ENCODE measurements at regions not wholly inside any gene's neighbourhood (a gene's known extent, or its start where the extent isn't known, plus 50 kb on each side); places are given as distances from the start of the nearest gene placed in this dataset.
"Not testable (repeated sequence)": the region's sequence is repeated elsewhere in the genome, so short reads cannot be mapped to it uniquely, and the experiment has no call there.

GRCh38 chr22:34608540-34609115, 457.3 kb upstream of the ISX start:
- no peak for DNase-seq

GRCh38 chr22:34609646-34610045, 456.3 kb upstream of the ISX start:
- DNase-seq = no peak

DNA sequence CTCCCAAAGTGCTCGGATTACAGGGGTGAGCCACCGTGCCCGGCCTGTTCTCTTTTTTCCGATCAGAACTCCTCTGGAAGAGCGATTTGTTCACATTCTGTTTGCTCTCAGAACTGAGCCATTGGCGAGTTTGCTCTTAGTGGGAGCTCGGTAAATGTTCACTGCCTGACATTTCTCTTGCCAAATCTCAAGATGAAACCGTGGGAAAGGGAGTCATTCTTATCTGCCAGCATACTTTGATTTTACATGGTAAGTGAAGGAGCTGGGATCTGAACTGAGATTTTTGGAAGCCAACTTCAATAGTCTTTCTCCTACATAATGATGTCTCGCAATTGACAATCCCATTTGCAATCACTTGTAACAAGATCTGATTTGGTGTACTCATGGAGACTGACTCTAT, 445.8 kb upstream of the ISX start:
- no peak for DNase-seq

- DNase-seq = no peak
These were observed 445.1 kb upstream of the ISX start for GRCh38 chr22:34620832-34621231.

DNA sequence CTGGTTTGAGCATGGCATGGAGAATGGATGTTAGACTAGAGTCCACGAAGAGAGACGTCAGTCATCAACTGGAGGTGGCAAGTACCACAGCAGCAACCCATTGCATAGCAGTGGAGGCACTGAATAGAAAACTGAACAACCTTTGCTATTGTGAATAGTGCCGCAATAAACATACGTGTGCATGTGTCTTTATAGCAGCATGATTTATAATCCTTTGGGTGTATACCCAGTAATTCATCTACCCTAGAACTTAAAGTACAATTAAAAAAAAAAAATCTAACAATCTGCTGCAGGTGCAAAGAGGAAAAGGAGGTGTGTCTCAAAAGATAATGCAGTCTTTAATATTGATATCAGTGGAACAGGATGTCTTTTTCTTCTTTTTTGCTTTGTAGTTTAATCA, 443.4 kb upstream of the ISX start:
- no peak for DNase-seq

DNA sequence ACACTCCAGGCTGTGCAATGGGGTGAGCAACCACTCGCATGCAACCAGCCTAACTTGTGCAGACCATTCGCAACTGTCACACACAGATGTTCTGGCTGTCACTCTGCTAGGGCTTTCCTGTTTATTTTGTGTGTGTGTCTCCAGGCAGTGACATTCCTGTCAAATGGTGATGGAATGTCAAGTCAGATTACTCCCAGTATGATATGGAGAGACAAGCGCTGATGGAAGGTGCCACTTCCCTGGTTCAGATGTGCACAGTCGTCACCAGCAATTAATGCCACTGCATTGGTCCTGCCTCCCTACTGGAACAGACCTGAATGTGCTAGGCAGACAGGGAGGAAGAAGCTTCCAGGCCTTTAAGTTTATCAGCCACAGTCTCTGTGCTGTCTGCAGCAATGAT, 442.4 kb upstream of the ISX start:
- no peak for DNase-seq

- DNase-seq = not testable (repeated sequence)
These were observed 440.1 kb upstream of the ISX start for GRCh38 chr22:34625892-34626291.

DNA sequence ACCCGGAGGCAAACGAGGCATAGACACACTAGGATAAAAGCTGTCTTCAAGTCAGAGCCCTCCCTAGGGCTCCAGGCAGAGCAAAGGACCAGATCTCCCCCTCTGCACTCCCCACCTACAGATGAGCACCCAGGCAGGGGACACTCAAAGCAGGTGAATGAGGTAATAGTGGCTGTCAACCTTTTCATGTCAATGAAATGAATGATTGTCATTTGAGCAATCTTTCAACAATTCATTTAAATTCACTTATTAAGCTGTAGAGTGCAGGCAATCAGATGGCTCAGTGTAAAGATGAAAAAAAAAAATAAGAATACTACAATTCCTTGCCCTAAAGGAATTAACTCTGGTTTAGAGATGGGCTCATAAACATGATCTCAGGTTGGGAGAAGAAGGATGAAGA, 427.8 kb upstream of the ISX start:
- DNase-seq = no peak

- no peak for DNase-seq
These were observed 426.0 kb upstream of the ISX start for GRCh38 chr22:34639911-34640310.

DNA sequence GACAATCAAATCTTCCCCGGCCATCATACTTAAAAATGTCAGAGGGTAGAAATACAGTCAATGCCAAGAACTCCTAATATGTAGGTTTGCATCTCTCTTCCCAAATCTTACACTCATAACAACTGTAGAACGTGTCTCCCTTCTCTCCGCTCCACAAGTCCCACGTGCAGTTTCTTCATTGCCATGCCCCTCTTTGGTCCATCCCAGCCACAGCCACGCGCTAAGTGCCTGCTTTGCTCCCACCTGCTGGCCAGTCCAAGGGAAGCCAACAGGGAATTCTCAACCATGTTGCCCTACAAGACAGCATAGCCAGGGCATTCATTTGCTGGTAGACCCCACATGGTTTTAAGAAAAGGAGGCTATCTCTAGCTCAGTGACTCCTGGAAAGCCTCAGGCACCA, 420.6 kb upstream of the ISX start:
- no peak for DNase-seq

GRCh38 chr22:34669001-34669400, 397.0 kb upstream of the ISX start:
- no peak for DNase-seq

- DNase-seq = not testable (repeated sequence)
These were observed 382.9 kb upstream of the ISX start for GRCh38 chr22:34683031-34683430.

DNA sequence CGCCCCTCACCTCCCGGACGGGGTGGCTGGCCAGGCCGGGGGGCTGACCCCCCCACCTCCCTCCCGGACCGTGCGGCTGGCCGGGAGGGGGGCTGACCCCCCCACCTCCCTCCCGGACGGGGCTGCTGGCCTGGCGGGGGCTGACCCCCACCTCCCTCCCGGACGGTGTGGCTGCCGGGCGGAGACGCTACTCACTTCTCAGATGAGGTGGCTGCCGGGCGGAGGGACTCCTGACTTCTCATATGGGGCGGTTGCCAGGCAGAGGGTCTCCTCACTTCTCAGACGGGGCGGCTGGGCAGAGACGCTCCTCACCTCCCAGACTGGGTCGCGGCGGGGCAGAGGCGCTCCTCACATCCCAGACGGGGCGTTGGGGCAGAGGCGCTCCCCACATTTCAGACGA, 381.7 kb upstream of the ISX start:
- DNase-seq = not testable (repeated sequence)

- DNase-seq = no peak
These were observed 378.8 kb upstream of the ISX start for GRCh38 chr22:34687116-34687515.

GRCh38 chr22:34688825-34689224, 377.1 kb upstream of the ISX start:
- DNase-seq = no peak

GRCh38 chr22:34696557-34696956, 369.4 kb upstream of the ISX start:
- DNase-seq = no peak

GRCh38 chr22:34702279-34702678, 363.7 kb upstream of the ISX start:
- DNase-seq = no peak

DNA sequence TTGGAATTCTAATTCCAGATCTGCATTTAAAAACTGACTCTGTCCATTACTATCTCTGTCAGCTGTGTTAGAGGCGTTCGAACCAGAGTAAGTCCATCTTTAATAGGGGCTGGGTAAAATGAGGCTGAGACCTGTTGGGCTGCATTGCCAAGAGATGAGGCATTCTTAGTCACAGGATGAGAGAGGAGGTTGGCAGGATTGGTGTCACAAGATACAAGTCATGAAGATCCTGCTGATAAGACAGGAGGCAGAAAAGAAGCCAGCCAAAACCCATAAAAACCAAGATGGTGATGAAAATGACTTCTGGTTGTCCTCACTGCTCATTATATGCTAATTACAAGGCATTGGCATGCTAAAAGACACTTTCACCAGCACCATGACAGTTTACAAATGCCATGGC, 356.3 kb upstream of the ISX start:
- no peak for DNase-seq

GRCh38 chr22:34722901-34723300, 343.1 kb upstream of the ISX start:
- DNase-seq = no peak

- DNase-seq = no peak
These were observed 329.9 kb upstream of the ISX start for GRCh38 chr22:34736081-34736480.

DNA sequence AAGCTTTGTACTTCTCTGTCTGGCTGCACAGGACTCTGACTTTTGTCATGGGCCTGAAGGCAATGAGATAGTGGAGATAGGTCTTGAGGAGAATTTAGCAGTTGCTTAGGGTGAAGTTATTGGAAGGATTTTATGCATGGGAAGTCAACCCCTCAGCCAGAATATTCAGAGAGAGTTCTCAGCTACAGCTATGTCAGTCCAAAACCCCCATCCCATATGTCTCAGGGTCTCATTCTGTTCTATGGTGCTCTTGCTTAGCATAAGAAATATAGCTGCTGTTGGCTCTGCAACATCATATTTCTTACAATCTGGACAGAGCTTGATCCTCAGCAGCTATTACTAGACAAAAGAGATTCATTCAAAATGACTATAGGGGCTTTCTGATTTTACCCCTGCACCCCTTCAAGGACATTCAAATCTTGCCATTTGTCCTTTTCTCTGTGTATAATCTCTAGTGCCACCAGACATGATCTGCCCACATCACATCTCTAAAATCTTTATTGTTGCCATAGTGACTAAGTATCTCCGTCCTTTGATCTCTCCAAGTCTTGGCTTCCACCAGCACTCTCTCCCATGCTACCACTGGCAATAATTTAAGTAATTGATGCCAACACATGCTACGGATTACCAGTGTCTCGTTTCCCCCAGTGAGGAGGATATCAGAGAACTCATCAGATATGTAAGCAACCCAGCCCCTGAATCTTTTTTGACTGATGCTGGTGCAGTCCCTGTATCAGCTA, 327.1 kb upstream of the ISX start:
- DNase-seq = no peak

DNA sequence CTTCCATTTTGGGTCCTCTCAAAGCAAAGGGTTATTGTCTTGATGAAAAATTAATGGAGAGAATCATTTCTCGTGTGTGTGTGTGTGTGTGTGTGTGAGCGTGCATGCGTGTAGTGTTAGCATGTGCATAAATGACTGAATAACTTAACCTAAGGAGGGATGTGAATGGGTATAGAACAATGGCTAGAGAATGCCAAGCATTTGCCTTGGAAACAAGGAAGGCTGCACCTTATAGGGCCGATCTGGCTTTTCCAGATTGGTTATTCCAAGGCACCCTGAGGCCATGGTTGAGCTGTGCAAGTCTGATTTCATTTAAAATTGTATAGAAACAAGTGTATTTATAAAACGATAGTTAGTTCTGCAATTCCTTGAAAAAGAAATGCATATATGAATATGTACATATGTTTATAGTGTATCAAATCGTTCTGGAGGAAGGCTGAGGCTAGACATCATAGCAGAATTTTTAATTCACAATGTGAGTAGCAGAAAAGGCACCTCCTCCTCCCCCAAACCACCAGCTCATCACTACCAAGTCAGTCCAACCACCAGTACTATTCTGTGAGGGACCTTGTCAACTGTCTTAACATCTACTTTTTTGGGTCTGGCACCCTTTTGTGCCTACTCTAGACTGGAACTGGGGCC, 322.7 kb upstream of the ISX start:
- no peak for DNase-seq

DNA sequence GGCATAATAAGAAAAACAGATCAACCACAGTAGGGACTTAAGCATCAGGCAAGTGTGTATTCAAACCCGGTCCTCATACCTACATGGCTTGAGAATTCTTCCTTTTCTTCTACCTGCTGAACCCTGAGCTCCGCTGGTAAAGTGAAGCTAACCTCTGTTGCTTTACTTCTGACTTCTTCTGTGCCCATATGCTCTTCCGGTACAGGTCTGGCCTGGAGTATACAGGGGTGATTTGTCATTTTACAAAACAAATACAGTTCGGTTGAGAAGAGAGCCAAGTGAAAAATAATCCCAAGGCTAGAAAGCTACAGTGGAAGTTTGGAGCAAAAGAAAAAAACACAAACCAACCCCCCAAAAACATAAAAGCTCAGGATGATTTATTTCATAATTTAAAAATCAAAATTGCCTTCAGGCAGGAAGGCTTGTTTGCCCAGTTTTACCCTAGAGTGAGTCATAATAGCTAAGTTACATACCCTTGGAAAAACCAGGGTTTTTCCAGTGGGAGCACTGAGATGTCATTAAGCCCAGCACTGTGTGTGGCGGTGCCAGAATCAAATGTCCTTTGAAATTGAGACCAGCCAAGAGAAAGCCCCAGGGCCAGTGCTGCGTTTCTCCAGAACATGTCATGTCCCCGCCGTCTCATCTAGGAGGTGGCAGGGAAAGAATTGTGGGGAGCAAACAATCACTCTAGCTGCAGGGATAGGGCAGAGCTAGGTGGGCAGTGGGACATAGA, 305.5 kb upstream of the ISX start:
- DNase-seq = no peak

DNA sequence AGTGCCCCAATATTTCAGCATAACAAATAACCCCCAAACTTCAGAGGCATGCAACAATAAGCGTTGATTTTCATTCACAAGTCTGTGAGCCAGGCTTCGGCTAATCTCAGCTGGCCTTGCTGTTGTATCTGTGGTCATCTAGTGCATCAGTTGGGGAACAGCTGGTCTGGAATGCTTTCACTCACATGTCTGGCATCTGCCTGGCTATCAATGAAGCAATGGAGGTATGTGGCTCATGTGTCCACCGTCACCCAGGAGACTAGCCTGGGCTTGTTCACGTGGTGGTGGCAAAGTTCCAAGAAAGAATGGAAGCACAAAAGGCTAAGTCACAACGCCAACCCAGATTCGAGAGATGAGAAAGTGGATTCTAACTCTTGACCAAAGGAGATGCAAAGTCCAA, 304.8 kb upstream of the ISX start:
- no peak for DNase-seq

All from stimulated activated CD4-positive, alpha-beta T cell treated with anti-CD3 and anti-CD28 coated beads, Interleukin-4, amount 100 ng/mL, for 24 hours (primary cell).